ENCODE measurements at regions not wholly inside any gene's neighbourhood (a gene's known extent, or its start where the extent isn't known, plus 50 kb on each side); places are given as distances from the start of the nearest gene placed in this dataset.

DNA sequence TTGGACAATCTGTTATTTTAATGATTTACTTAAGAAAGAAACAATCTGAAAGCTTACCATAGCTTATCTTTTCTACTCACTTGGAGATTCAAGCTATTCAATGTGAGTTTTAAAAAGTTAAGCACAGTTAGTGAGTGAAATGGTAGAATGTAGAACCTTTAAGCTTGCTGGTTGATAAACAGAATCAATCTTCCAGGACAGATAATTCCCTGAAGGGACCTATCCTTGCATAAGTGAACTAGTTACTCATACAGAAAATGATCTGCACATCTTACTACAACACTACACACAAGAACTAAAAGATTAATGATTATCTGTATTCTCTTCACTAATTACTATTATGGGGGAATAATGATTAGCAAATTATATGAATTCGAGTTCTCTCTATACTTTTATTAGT, 165.6 kb downstream of the PALM2AKAP2 start:
- TF ChIP-seq, protein P1, sequence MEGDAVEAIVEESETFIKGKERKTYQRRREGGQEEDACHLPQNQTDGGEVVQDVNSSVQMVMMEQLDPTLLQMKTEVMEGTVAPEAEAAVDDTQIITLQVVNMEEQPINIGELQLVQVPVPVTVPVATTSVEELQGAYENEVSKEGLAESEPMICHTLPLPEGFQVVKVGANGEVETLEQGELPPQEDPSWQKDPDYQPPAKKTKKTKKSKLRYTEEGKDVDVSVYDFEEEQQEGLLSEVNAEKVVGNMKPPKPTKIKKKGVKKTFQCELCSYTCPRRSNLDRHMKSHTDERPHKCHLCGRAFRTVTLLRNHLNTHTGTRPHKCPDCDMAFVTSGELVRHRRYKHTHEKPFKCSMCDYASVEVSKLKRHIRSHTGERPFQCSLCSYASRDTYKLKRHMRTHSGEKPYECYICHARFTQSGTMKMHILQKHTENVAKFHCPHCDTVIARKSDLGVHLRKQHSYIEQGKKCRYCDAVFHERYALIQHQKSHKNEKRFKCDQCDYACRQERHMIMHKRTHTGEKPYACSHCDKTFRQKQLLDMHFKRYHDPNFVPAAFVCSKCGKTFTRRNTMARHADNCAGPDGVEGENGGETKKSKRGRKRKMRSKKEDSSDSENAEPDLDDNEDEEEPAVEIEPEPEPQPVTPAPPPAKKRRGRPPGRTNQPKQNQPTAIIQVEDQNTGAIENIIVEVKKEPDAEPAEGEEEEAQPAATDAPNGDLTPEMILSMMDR (IDR thresholded peaks at IDR 0.05), result no peak
- TF ChIP-seq POLR2A (IDR thresholded peaks at IDR 0.05), result no peak
